GM19035 (cell line): ENCODE measurements at regions not wholly inside any gene's neighbourhood (a gene's known extent, or its start where the extent isn't known, plus 50 kb on each side); places are given as distances from the start of the nearest gene placed in this dataset.
"Not testable (repeated sequence)": the region's sequence is repeated elsewhere in the genome, so short reads cannot be mapped to it uniquely, and the experiment has no call there.

ENCODE experiments used
- ATAC-seq: cut with Tn5 transposase; IDR thresholded peaks from one replicate; pipeline ENCODE4 v1.9.1; 2021; ENCODE audit not compliant: unreplicated experiment

DNA sequence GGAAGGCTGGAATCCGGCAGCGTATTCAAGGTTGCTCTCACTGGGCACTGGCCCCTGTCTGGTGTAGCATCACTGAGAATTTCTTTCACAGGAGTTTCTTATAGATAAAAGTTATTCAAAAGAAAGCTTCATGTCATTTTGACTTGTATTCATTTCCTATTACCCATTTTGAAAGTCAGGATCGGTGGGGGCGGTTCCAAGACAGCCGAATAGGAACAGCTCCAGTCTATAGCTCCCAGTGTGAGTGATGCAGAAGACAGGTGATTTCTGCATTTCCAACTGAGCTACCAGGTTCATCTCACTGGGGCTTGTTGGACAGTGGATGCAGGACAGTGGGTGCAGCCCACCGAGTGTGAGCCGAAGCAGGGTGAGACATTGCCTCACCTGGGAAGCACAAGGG lies 51.5 kb upstream of the CDC42EP3 start:
- not testable (repeated sequence) for ATAC-seq

DNA sequence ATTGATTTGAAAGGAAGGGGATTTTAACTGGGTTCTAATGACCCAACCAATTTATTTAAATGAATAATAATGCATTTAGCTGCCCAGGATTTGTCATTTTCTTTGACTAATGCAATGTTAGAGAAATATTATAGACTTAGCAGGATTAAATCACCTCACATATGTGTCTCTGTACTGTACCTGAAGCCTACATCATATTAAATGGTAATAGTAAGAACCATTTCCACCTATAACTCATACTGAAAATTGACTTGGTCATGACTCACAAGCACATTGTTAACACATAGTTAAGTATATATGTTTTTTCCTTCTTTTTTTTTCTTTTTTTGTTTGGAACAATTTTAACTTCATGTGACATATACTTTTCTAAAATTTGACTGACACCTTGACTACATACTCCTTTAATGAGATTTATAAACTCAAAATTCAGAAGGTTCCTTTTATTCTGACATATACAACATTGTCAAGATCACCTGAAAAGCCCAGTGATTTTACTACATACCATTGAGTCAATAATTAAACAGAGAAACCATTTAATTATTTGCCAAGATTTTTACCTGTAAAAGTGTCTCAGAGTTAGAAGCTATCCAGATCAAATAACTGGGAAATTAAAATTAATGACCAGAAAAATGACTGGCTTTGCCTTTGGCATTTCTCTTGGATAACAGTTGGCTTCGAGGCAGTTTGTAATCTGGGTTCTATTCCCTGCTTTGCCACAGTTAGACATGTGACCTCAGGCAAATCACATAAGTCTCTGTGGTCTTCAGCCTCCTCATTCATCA lies 58.8 kb upstream of the CDC42EP3 start:
- no peak for ATAC-seq

DNA sequence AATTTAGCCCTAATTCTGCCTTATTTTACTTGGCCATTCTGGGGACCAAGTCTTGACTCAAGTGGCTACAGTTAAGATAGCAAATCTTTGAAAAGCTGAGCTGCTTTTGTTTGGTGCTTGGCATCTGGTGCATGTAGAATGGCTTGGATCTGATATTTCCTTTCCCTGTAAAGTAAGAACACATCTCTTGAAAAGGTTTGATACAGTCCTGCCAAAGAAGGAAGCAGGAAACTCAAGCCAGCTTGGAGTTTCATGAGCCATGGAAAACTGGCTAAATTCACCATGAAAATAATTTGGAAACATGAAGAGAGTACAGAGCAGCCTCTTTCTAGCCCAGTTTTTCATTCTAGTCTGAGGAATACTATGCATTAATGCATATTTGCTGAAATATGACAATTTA lies 61.0 kb upstream of the CDC42EP3 start:
- ATAC-seq = not testable (repeated sequence)

DNA sequence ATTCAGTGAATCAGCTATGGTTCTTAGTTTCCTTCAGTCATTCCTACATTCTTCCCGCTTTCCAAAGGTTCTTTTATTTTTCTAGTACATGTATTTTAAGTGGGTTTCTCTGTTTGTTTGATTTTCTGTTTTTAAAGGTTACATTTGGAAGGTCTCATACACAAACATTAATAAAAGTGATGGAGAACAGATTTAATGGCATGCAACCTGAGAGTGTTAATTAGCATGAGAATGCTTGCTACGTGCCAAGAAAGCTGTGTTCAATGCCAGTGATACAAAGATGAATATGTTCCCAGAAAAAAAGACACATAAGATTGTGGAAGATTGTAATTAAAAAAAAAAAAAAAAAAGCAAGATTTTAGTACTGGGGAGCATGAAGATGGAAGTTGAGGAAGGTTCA lies 61.8 kb upstream of the CDC42EP3 start:
- no peak for ATAC-seq

DNA sequence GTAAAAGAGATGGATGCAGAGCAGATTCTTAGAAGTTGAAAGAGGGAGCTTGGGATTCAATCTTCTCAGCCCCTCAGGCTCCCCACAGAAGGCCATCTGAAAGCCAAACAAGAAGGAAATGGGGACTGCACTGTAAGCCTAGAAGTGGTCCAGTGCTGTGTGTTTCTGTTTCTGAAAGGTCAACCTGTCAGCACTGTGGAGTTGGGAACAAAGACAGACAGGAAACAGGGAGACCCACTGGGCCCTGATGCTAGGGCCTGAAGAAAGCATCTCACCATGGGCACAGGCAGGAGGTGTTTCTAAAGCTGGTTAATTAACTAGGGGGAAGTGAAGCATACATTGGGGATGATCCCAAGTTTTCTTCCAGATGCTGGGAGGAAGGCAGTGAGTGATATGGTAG lies 62.5 kb upstream of the CDC42EP3 start:
- ATAC-seq = not testable (repeated sequence)

DNA sequence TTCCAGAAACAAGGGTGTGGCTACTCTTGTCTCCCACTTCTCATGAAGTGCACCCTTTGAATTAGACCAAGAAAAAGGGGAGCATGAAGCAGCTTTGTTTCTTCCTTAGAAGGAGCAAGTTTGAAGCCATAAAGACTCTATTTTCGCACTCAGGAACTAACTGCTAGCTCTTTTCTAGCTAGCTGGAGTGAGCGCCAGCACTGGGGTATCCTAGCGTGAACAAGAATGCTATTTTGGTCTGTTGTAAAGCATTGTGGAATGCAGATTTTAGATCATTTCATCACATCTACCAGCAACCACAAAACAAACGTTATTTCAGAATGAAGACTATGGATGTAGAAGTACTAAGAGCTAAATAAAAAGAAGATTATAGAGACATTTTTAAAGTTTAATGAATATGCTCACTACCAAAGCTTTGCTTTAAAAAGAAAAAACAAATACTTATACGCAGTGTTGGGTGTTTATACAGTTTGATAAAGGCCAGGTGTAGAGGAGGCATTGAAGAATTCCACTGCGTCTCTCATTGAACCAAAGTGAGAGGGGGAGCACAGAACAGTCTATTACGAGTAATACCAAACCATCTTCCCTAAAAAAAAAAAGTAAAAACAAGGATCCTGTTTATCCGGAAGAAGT lies 63.6 kb upstream of the CDC42EP3 start:
- ATAC-seq = not testable (repeated sequence)

DNA sequence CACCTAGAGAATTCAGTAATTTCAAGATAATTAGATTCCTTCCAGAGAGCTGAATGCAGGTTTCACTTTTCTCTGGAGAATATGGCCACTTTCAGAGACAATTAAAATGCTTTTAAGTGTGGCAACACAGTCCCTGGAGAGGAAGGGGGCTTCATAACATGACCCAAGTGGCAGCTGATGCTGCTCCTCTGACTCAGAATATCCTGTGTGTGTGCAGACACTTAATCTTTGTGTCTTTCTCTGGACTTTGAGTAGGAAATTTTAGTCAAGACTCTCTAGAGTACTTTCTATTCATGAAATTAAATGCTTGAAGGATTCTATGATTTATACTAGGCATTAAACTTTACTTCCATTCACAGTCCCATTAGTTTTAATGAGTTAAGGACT lies 64.1 kb upstream of the CDC42EP3 start:
- not testable (repeated sequence) for ATAC-seq

- no peak for ATAC-seq
These were observed 66.1 kb upstream of the CDC42EP3 start for GRCh38 chr2:37737507-37737906.

DNA sequence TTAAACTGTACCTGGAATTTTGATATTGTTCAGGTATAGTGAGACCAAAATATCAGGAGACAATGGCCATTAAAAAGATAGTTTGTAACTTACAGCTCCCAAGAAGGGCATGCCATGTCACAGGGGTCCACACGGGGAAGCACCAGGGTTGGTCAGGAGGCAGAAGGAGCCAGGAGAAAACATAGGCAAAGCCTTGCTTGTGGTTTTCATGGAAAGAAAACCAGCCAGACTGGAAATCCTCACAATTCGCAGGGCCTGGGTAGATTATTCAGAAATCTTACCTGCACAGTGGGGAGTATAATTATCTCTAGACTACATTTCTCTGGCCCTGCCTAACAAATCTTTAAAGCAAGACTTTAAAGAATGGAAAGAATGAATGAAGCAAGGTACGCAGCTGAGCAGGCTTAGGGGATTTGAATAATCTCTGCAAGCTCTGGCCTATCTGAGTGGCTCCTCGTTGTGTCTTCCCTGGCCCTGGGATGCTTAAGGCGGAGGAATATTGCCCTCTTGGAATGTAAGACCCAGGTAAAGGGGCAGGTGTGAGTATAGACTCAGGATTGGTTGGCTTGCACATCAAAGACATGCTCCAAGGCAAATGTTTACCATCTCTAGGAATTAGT lies 66.9 kb upstream of the CDC42EP3 start:
- no peak for ATAC-seq

- ATAC-seq = no peak
These were observed 67.7 kb upstream of the CDC42EP3 start for GRCh38 chr2:37739153-37739552.

GRCh38 chr2:37740164-37740739 lies 68.8 kb upstream of the CDC42EP3 start:
- ATAC-seq = no peak

GRCh38 chr2:37742286-37742685 lies 70.8 kb upstream of the CDC42EP3 start:
- ATAC-seq = no peak

- ATAC-seq = no peak
These were observed 72.6 kb upstream of the CDC42EP3 start for GRCh38 chr2:37744010-37744409.

GRCh38 chr2:37744961-37745360 lies 73.5 kb upstream of the CDC42EP3 start:
- ATAC-seq = not testable (repeated sequence)

GRCh38 chr2:37746011-37746410 lies 74.6 kb upstream of the CDC42EP3 start:
- ATAC-seq = not testable (repeated sequence)

- ATAC-seq = no peak
These were observed 75.4 kb upstream of the CDC42EP3 start for GRCh38 chr2:37746883-37747282.

DNA sequence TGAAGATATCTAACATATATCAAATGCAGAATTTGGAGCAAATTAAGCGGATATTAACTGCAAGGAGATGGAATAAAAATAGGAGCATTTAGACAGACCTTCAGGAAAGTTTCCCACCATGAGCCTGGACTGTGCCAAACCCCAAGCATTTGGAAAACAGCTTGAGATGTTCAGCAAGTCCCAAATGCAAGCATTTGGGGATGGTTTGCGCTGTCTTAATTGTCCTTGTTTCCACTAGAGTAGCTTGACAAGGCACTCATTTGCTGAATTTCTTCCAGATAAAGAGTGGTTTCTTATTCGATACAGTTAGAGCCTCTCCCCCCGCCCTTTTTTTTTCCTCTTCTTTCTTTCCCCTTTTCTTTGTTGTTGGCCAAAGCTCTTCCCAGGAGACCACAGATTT lies 77.1 kb upstream of the CDC42EP3 start:
- no peak for ATAC-seq

DNA sequence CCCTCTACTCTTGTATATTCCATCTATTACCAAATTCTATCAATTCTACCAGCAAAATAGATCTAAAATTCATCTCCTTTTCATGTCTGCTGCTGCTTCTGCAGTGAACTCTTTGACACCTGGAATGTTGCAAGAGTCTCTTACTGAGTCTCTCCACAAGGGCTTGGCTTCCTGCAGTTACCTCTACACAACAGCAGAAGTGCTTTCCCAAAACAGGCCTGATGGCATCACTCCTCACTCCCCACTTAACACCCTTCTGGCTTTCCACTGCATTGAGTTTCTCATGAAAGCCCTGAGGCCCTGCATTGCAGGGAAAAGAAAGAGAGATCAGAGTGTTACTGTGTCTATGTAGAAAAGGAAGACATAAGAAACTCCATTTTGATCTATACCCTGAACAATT lies 78.8 kb upstream of the CDC42EP3 start:
- ATAC-seq = not testable (repeated sequence)

- ATAC-seq = no peak
These were observed 81.3 kb upstream of the CDC42EP3 start for GRCh38 chr2:37752766-37753165.

DNA sequence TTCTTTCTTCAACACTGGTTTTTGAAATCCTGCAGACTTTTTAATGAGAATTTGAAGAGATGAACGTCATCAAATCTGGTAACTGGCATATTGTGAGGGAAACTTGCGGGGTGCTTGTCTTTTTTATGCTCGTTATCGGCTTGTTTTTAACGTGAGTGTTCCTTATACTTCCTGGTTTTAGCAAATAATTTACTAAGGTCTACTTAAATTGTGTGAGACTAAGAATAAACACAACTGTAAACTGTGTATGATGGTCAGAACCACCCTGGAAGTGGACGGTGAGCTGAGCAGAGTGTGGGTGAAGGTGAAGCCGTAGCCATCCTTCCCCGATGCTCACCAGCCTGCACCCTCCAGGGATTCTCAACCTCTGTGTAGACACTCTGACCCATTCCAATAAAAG lies 82.3 kb upstream of the CDC42EP3 start:
- ATAC-seq = no peak

GRCh38 chr2:37755961-37756559 lies 84.6 kb upstream of the CDC42EP3 start:
- ATAC-seq = not testable (repeated sequence)
